ENCODE measurements at regions not wholly inside any gene's neighbourhood (a gene's known extent, or its start where the extent isn't known, plus 50 kb on each side); places are given as distances from the start of the nearest gene placed in this dataset.

- ATAC-seq (no peak), DNase-seq (ENCODE audit: low read depth, low spot score) (no peak)
- BruUV-seq (replicated peaks): no TSS peak
- intact Hi-C loops (cut with micrococcal nuclease): no loop called here
- no peak overlapping the region for H3K4me2 ChIP-seq (ENCODE audit: low read length)
- no peak for TF ChIP-seq REST (IDR thresholded peaks at IDR 0.05; ENCODE audit: low read depth)
- no peak for TF ChIP-seq POLR2AphosphoS5 (IDR thresholded peaks at IDR 0.05; ENCODE audit: low read depth, low read length)
- no peak for TF ChIP-seq SRF (IDR thresholded peaks at IDR 0.05; ENCODE audit: low read depth)
- TF ChIP-seq POLR2A (IDR thresholded peaks at IDR 0.05; ENCODE audit: borderline replicate concordance, extremely low read depth, insufficient read depth, insufficient read length): no peak
- TF ChIP-seq TCF7L2 (IDR thresholded peaks at IDR 0.05; ENCODE audit: borderline replicate concordance, extremely low read depth, insufficient read depth, insufficient read length): no peak
- no peak for TF ChIP-seq SP1 (IDR thresholded peaks at IDR 0.05; ENCODE audit: low read depth)
- no peak for TF ChIP-seq YY1 (IDR thresholded peaks at IDR 0.05; ENCODE audit: extremely low read depth, insufficient replicate concordance, low read depth, low read length)
- TF ChIP-seq JUND (IDR thresholded peaks at IDR 0.05): no peak
- no peak for TF ChIP-seq ATF3 (IDR thresholded peaks at IDR 0.05)
- no peak for TF ChIP-seq EZH2 (IDR thresholded peaks at IDR 0.05)
- TF ChIP-seq MAX (IDR thresholded peaks at IDR 0.05): no peak
- TF ChIP-seq CEBPB (IDR thresholded peaks at IDR 0.05; ENCODE audit: low read depth): no peak
- TF ChIP-seq CBX3 (IDR thresholded peaks at IDR 0.05; ENCODE audit: low read depth): no peak
- no peak for TF ChIP-seq CTCF (IDR thresholded peaks at IDR 0.05 in 2 of 3, conservative IDR thresholded peaks at IDR 0.05 in 1 of 3; ENCODE audit: borderline replicate concordance in 1 of 3, insufficient read depth in 1 of 3, low read depth in 2 of 3, low read length in 2 of 3)
- TF ChIP-seq ZNF274 (IDR thresholded peaks at IDR 0.05; ENCODE audit: low read depth, low read length): no peak
- TF ChIP-seq ZBTB33 (IDR thresholded peaks at IDR 0.05; ENCODE audit: extremely low read depth, insufficient replicate concordance, low read length): no peak
- H3K27me3 ChIP-seq (ENCODE audit: insufficient read depth, low read length): peaks cover 18% of the 10 kb centered on the region
- ChIA-PET POLR2A (no interaction called here), RAD21 (ENCODE audit: low non-redundant PET in 1 of 2, low total read pairs in 2 of 2, uncharacterized antibody in 2 of 2, unreplicated experiment in 2 of 2) (no interaction called here), CTCF (no interaction called here)
- H3K27ac ChIP-seq (ENCODE audit: low read depth, low read length): no peak overlapping the region
- no peak overlapping the region for H3K9ac ChIP-seq (ENCODE audit: low read length)
- no peaks in the 10 kb centered on the region for H3K9me2 ChIP-seq (ENCODE audit: insufficient read depth)
- no peaks in the 10 kb centered on the region for H3K9me3 ChIP-seq (ENCODE audit: control insufficient read depth in 1 of 2, insufficient read depth in 1 of 2, low read depth in 1 of 2, low read length in 2 of 2)
- no peaks in the 10 kb centered on the region for H3K36me3 ChIP-seq (ENCODE audit: control insufficient read depth in 1 of 2, insufficient read depth in 2 of 2, low read length in 2 of 2)
- no peaks in the 10 kb centered on the region for H3K4me1 ChIP-seq (ENCODE audit: control insufficient read depth in 1 of 2, insufficient read depth in 2 of 2, low read length in 2 of 2)
- no peaks in the 10 kb centered on the region for H3K79me2 ChIP-seq (ENCODE audit: insufficient read depth, low read length)
- no peak overlapping the region for H3K4me3 ChIP-seq (replicated peaks in 1 of 2; ENCODE audit: low read depth in 1 of 2, low read length in 2 of 2)
- H2AFZ ChIP-seq (ENCODE audit: low read depth, low read length, poor library complexity, severe bottlenecking): no peak overlapping the region
- no peaks in the 10 kb centered on the region for H4K20me1 ChIP-seq (ENCODE audit: insufficient read depth)
Observed at GRCh38 chr2:23021311-23022120, 363.5 kb upstream of the KLHL29 start.
